CD4-positive, alpha-beta memory T cell (primary cell): ENCODE measurements at regions not wholly inside any gene's neighbourhood (a gene's known extent, or its start where the extent isn't known, plus 50 kb on each side); places are given as distances from the start of the nearest gene placed in this dataset.

Source experiments
- CTCF ChIA-PET: fragments of 350-600 bp; sonication (Branson Sonifier 250); formaldehyde crosslinking; loops from one replicate; lab custom pipeline; 2021; ENCODE audit warnings: inconsistent platforms; ENCODE audit not compliant: partially characterized antibody; lab: Charles Lee
- POLR2A ChIA-PET: fragments of 350-600 bp; sonication (Branson Sonifier 250); formaldehyde crosslinking; loops from one replicate; lab custom pipeline; 2021; ENCODE audit not compliant: partially characterized antibody; lab: Charles Lee
- DNase-seq, 5 donors: peaks; one replicate each; pipeline versions ENCODE4 v3.0.0 to v3.0.0-alpha.2; 2020 to 2022; ENCODE audit warnings: mixed read lengths in 1 of 5
- H3K27ac ChIP-seq: one replicate; pipeline ENCODE4 v1.7.0; 2013; ENCODE audit warnings: low read depth, low read length
- H3K27me3 ChIP-seq: 2 replicates; pipeline ENCODE4 v1.7.0; 2013; ENCODE audit warnings: mild to moderate bottlenecking, low read length, moderate library complexity; ENCODE audit not compliant: insufficient read depth
- H3K36me3 ChIP-seq: 2 replicates; pipeline ENCODE4 v1.7.0; 2013; ENCODE audit warnings: mild to moderate bottlenecking, low read length, moderate library complexity; ENCODE audit not compliant: insufficient read depth
- H3K4me1 ChIP-seq: 2 replicates; pipeline ENCODE4 v1.7.0; 2013; ENCODE audit warnings: mild to moderate bottlenecking, low read length, moderate library complexity; ENCODE audit not compliant: insufficient read depth
- H3K4me3 ChIP-seq, 2 donors: one replicate each; pipeline ENCODE4 v1.7.0; 2013; ENCODE audit warnings: low read length in 2 of 2, mild to moderate bottlenecking in 1 of 2
- H3K9me3 ChIP-seq, 2 donors: one replicate each; pipeline ENCODE4 v1.7.0; 2013; ENCODE audit warnings: low read length in 2 of 2, control low read depth in 1 of 2; ENCODE audit not compliant: control insufficient read depth in 1 of 2
- H3K27ac Mint-ChIP-seq, 7 donors: one replicate each; pipeline ENCODE4 v1.8.0; 2020 to 2021; ENCODE audit warnings: mixed read lengths in 7 of 7, mild to moderate bottlenecking in 6 of 7, inconsistent platforms in 3 of 7, moderate library complexity in 3 of 7
- H3K27me3 Mint-ChIP-seq, 2 donors: one replicate each; pipeline ENCODE4 v1.8.0; 2020 to 2021; ENCODE audit warnings: mixed read lengths in 2 of 2
- H3K36me3 Mint-ChIP-seq, 2 donors: one replicate each; pipeline ENCODE4 v1.8.0; 2020 to 2021; ENCODE audit warnings: mixed read lengths in 2 of 2, inconsistent platforms in 1 of 2, mild to moderate bottlenecking in 1 of 2
- H3K4me1 Mint-ChIP-seq, 4 donors: one replicate each; pipeline ENCODE4 v1.8.0; 2020 to 2021; ENCODE audit warnings: mixed read lengths in 4 of 4, mild to moderate bottlenecking in 1 of 4
- H3K4me3 Mint-ChIP-seq, 8 donors: one replicate each; pipeline ENCODE4 v1.8.0; 2020 to 2021; ENCODE audit warnings: mixed read lengths in 8 of 8, mild to moderate bottlenecking in 7 of 8, moderate library complexity in 6 of 8, inconsistent platforms in 3 of 8
- H3K9me3 Mint-ChIP-seq, 8 donors: one replicate each; pipeline ENCODE4 v1.8.0; 2020 to 2021; ENCODE audit warnings: mixed read lengths in 8 of 8, mild to moderate bottlenecking in 5 of 8, inconsistent platforms in 3 of 8, moderate library complexity in 1 of 8
- intact Hi-C: fragments of 100-400 bp; cut with micrococcal nuclease; formaldehyde crosslinking; loops from one replicate; pipeline ENCODE4 v1.15.1; 2023

GRCh38 chr5:112687306-112687705, 50.4 kb upstream of the APC start:
- H3K9me3 Mint-ChIP-seq: peaks cover 0 to 12% (median 4%) of the 10 kb centered on the region in 8 donors
- ChIA-PET CTCF (interaction anchor here (0.7 kb wide), 1 partner anchor 70 kb away, joined by 3 read pairs; no protein-coding TSS in a partner anchor), POLR2A (no interaction called here)
- no peak overlapping the region for H3K27ac ChIP-seq
- intact Hi-C loops: no loop called here
- H3K36me3 ChIP-seq: no peaks in the 10 kb centered on the region
- no peaks in the 10 kb centered on the region for H3K4me1 ChIP-seq
- no peak overlapping the region for H3K4me3 Mint-ChIP-seq
- H3K27me3 Mint-ChIP-seq: peaks cover 20 to 32% of the 10 kb centered on the region in 2 donors
- no peaks in the 10 kb centered on the region for H3K9me3 ChIP-seq
- no peaks in the 10 kb centered on the region for H3K4me1 Mint-ChIP-seq
- DNase-seq: no peak
- no peak overlapping the region for H3K4me3 ChIP-seq
- H3K27ac Mint-ChIP-seq: no peak overlapping the region
- peaks cover 4% of the 10 kb centered on the region for H3K27me3 ChIP-seq
- no peaks in the 10 kb centered on the region for H3K36me3 Mint-ChIP-seq
